ENCODE measurements at regions not wholly inside any gene's neighbourhood (a gene's known extent, or its start where the extent isn't known, plus 50 kb on each side); places are given as distances from the start of the nearest gene placed in this dataset.

- DNase-seq (ENCODE audit: low read depth) = no peak
Measured at GRCh38 chr3:76429581-76430177, 610.2 kb upstream of the ROBO2 start.

- DNase-seq (ENCODE audit: low read depth) = no peak
Measured at GRCh38 chr3:76432396-76432795, 607.5 kb upstream of the ROBO2 start.

GRCh38 chr3:76436894-76437293, 603.0 kb upstream of the ROBO2 start:
- DNase-seq (ENCODE audit: low read depth) = peak; percentile 49

- peak; percentile 23 for DNase-seq (ENCODE audit: low read depth)
Measured at GRCh38 chr3:76438971-76439370, 600.9 kb upstream of the ROBO2 start.

GRCh38 chr3:76442374-76442915, 597.5 kb upstream of the ROBO2 start:
- no peak for DNase-seq (ENCODE audit: low read depth)

GRCh38 chr3:76456322-76456721, 583.6 kb upstream of the ROBO2 start:
- no peak for DNase-seq (ENCODE audit: low read depth)

GRCh38 chr3:76463501-76463900, 576.4 kb upstream of the ROBO2 start:
- no peak for DNase-seq (ENCODE audit: low read depth)

- DNase-seq (ENCODE audit: low read depth) = peak; percentile 80
Measured at GRCh38 chr3:76470285-76470684, 569.6 kb upstream of the ROBO2 start.

GRCh38 chr3:76474632-76475031, 565.3 kb upstream of the ROBO2 start:
- no peak for DNase-seq (ENCODE audit: low read depth)

GRCh38 chr3:76479161-76479650, 560.7 kb upstream of the ROBO2 start:
- no peak for DNase-seq (ENCODE audit: low read depth)

GRCh38 chr3:76482510-76482909, 557.4 kb upstream of the ROBO2 start:
- no peak for DNase-seq (ENCODE audit: low read depth)

- DNase-seq (ENCODE audit: low read depth) = peak; percentile 35
Measured at GRCh38 chr3:76487446-76487845, 552.5 kb upstream of the ROBO2 start.

GRCh38 chr3:76490064-76490463, 549.8 kb upstream of the ROBO2 start:
- no peak for DNase-seq (ENCODE audit: low read depth)

- DNase-seq (ENCODE audit: low read depth) = no peak
Measured at GRCh38 chr3:76495216-76495615, 544.7 kb upstream of the ROBO2 start.

GRCh38 chr3:76497636-76498035, 542.3 kb upstream of the ROBO2 start:
- peak; percentile 67 for DNase-seq (ENCODE audit: low read depth)

- peak; percentile 15 for DNase-seq (ENCODE audit: low read depth)
Measured at GRCh38 chr3:76500746-76501275, 539.1 kb upstream of the ROBO2 start.

GRCh38 chr3:76501315-76501714, 538.6 kb upstream of the ROBO2 start:
- no peak for DNase-seq (ENCODE audit: low read depth)

GRCh38 chr3:76502076-76502475, 537.8 kb upstream of the ROBO2 start:
- DNase-seq (ENCODE audit: low read depth) = no peak

GRCh38 chr3:76505202-76505845, 534.6 kb upstream of the ROBO2 start:
- no peak for DNase-seq (ENCODE audit: low read depth)

GRCh38 chr3:76509179-76509830, 530.6 kb upstream of the ROBO2 start:
- DNase-seq (ENCODE audit: low read depth) = no peak

- no peak for DNase-seq (ENCODE audit: low read depth)
Measured at GRCh38 chr3:76514836-76515235, 525.1 kb upstream of the ROBO2 start.

GRCh38 chr3:76523337-76523736, 516.6 kb upstream of the ROBO2 start:
- no peak for DNase-seq (ENCODE audit: low read depth)

GRCh38 chr3:76525726-76526125, 514.2 kb upstream of the ROBO2 start:
- DNase-seq (ENCODE audit: low read depth) = no peak

All from HS-5 (cell line).